ENCODE measurements at regions not wholly inside any gene's neighbourhood (a gene's known extent, or its start where the extent isn't known, plus 50 kb on each side); places are given as distances from the start of the nearest gene placed in this dataset.

DNA sequence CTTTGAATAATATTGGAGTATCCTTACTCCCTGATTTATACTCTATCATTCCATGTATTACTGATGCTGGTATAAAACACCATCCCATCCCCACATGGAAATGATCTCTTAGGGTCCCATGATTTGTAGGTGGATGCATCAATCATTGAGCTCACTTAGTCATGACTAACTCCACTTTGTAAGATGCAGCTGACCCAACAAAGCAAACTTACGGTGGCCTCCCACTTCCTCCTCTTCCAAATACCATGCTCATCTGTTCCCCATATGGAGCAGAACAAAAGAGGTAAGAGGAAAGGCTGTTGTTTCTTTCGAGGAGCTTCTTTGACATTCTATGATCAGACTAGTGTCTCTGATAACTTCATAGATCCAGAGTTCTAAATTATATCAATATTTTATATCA is 640.2 kb upstream of the SLC39A10 start:
- no peaks in the 10 kb centered on the region for H3K27me3 ChIP-seq (replicated peaks in 1 of 2; ENCODE audit: control insufficient read depth in 2 of 2, insufficient read depth in 2 of 2, low read length in 1 of 2)
- H3K9me3 ChIP-seq (replicated peaks; ENCODE audit: control insufficient read depth, insufficient read depth, low read length), result no peaks in the 10 kb centered on the region
- no peak overlapping the region for H2AFZ ChIP-seq (ENCODE audit: control insufficient read depth, low read depth, low read length)
- ChIA-PET RAD21 (ENCODE audit: unreplicated experiment) (no interaction called here), SMC1A (ENCODE audit: uncharacterized antibody, unreplicated experiment) (interaction anchor here (0.8 to 2.0 kb wide), 3 partner anchors 12 to 81 kb away, joined by 3 to 6 read pairs (median 3); no protein-coding TSS in a partner anchor), CTCF (interaction anchor here (2.2 kb wide), 1 partner anchor 10 kb away, joined by 7 read pairs; no protein-coding TSS in a partner anchor), POLR2A (no interaction called here)
- H3K4me1 ChIP-seq (ENCODE audit: control insufficient read depth, insufficient read depth, low read length), result peaks cover 3% of the 10 kb centered on the region; the same call in 1 of the 2 replicates
- FAIRE-seq (no peak), ATAC-seq (no peak), DNase-seq (ENCODE audit: low read depth, low spot score) (no peak)
- no peak overlapping the region for H3K27ac ChIP-seq (ENCODE audit: control insufficient read depth, insufficient read depth)
- intact Hi-C loops (cut with micrococcal nuclease; ENCODE audit: unreplicated experiment) (no loop called here), in situ Hi-C loops (cut with MboI) (no loop called here)
- no peaks in the 10 kb centered on the region for H4K20me1 ChIP-seq (ENCODE audit: control insufficient read depth, insufficient read depth)
- BruUV-seq (replicated peaks), result no TSS peak
- H3K4me3 ChIP-seq, result no peak overlapping the region
- no peaks in the 10 kb centered on the region for H3K79me2 ChIP-seq (ENCODE audit: control insufficient read depth, insufficient read depth, low read length)
- TF ChIP-seq POLR2A (IDR thresholded peaks at IDR 0.05; ENCODE audit: low read depth, low read length), result no peak
- TF ChIP-seq, protein P1, sequence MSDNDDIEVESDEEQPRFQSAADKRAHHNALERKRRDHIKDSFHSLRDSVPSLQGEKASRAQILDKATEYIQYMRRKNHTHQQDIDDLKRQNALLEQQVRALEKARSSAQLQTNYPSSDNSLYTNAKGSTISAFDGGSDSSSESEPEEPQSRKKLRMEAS (IDR thresholded peaks at IDR 0.05; ENCODE audit: low read depth, low read length), result no peak
- no peak for TF ChIP-seq ATF3 (IDR thresholded peaks at IDR 0.05; ENCODE audit: borderline replicate concordance, extremely low read depth, low read depth, low read length)
- no peak for TF ChIP-seq CTCF (IDR thresholded peaks at IDR 0.05 in 2 of 3, conservative IDR thresholded peaks at IDR 0.05 in 1 of 3; ENCODE audit: control insufficient read depth in 2 of 3, extremely low read depth in 1 of 3, insufficient read depth in 1 of 3, low read depth in 3 of 3, low read length in 3 of 3)
- no peak for TF ChIP-seq TCF7 (IDR thresholded peaks at IDR 0.05; ENCODE audit: borderline replicate concordance)
- no peak for TF ChIP-seq SUPT20H (IDR thresholded peaks at IDR 0.05; ENCODE audit: borderline replicate concordance, control insufficient read depth, low read depth, low read length)
- TF ChIP-seq IKZF2 (IDR thresholded peaks at IDR 0.05), result no peak
- no peak for TF ChIP-seq ZZZ3 (IDR thresholded peaks at IDR 0.05; ENCODE audit: control insufficient read depth, insufficient read length, low read depth)
- TF ChIP-seq ESRRA (IDR thresholded peaks at IDR 0.05; ENCODE audit: low read length), result no peak
- no peaks in the 10 kb centered on the region for H3K36me3 ChIP-seq (ENCODE audit: control insufficient read depth in 2 of 2, insufficient read depth in 2 of 2, low read length in 1 of 2)
- H3K9ac ChIP-seq (ENCODE audit: control insufficient read depth, insufficient read depth, low read length), result no peak overlapping the region
- H3K4me2 ChIP-seq (ENCODE audit: control insufficient read depth, insufficient read depth), result no peak overlapping the region
- WGBS (ENCODE audit: insufficient coverage, insufficient replicate concordance, low lambda C conversion rate, missing lambda C conversion rate), result 13% methylated on average over 2 of the region's 2 CpGs

All from GM12878 (cell line).